Brain microvascular endothelial cell (primary cell): ENCODE measurements at regions not wholly inside any gene's neighbourhood (a gene's known extent, or its start where the extent isn't known, plus 50 kb on each side); places are given as distances from the start of the nearest gene placed in this dataset.

Experiments
- DNase-seq: peaks from one replicate; pipeline ENCODE4 v3.0.0-alpha.2; 2020
- H3K27ac ChIP-seq: fragments of 250-450 bp; sonication (Bioruptor Pico); 2 replicates; pipeline ENCODE4 v1.5.1; 2020; ENCODE audit warnings: mild to moderate bottlenecking, moderate library complexity
- H3K27me3 ChIP-seq: fragments of 250-450 bp; sonication (Bioruptor Pico); replicated peaks from 2 replicates; pipeline ENCODE4 v1.5.1; 2020; ENCODE audit warnings: mild to moderate bottlenecking
- H3K36me3 ChIP-seq: fragments of 250-450 bp; sonication (Bioruptor Pico); replicated peaks from 2 replicates; pipeline ENCODE4 v1.5.1; 2020; ENCODE audit warnings: mild to moderate bottlenecking
- H3K4me3 ChIP-seq: 2 replicates; pipeline ENCODE4 v1.5.1; 2011; ENCODE audit warnings: low read depth, mild to moderate bottlenecking, control low read depth, low read length, moderate library complexity
- CTCF ChIP-seq: IDR thresholded peaks from 2 replicates; pipeline ENCODE4 v1.5.1; 2011; ENCODE audit warnings: low read depth, mild to moderate bottlenecking, moderate library complexity, low read length, control low read depth, inconsistent platforms; ENCODE audit errors: missing control alignments
- in situ Hi-C: cut with HindIII; loops from 2 replicates; pipeline ENCODE4 v1.10.0; 2017; ENCODE audit warnings: low sequenced_read_pairs, low pct_ligation_motif_present

- Histone ChIP-seq H3K4me3 (no peak overlapping the region), H3K27me3 (no peaks in the 10 kb centered on the region), H3K36me3 (no peaks in the 10 kb centered on the region), H3K27ac (no peak overlapping the region)
- no peak for TF ChIP-seq CTCF
- no peak for DNase-seq
- in situ Hi-C loops: no loop called here
Measured at GRCh38 chr5:56515011-56515410, 281.9 kb upstream of the ANKRD55 start.

- Histone ChIP-seq H3K27me3 (no peaks in the 10 kb centered on the region), H3K27ac (no peak overlapping the region), H3K36me3 (no peaks in the 10 kb centered on the region), H3K4me3 (no peak overlapping the region)
- TF ChIP-seq CTCF: no peak
- in situ Hi-C loops: no loop called here
- no peak for DNase-seq
Measured at GRCh38 chr5:56514245-56514644, 281.1 kb upstream of the ANKRD55 start.

GRCh38 chr5:56513141-56513540 is 280.0 kb upstream of the ANKRD55 start:
- Histone ChIP-seq H3K4me3 (no peak overlapping the region), H3K27me3 (no peaks in the 10 kb centered on the region), H3K27ac (no peak overlapping the region), H3K36me3 (no peaks in the 10 kb centered on the region)
- TF ChIP-seq CTCF: no peak
- DNase-seq: no peak
- in situ Hi-C loops: no loop called here

- in situ Hi-C loops: no loop called here
- no peak for DNase-seq
- H3K27me3 ChIP-seq: no peaks in the 10 kb centered on the region
- no peaks in the 10 kb centered on the region for H3K36me3 ChIP-seq
- no peak overlapping the region for H3K27ac ChIP-seq
- no peak for TF ChIP-seq CTCF
- H3K4me3 ChIP-seq: no peak overlapping the region
Measured at GRCh38 chr5:56512313-56512996, 279.3 kb upstream of the ANKRD55 start.

GRCh38 chr5:56511326-56511841 is 278.3 kb upstream of the ANKRD55 start:
- no peak for DNase-seq
- Histone ChIP-seq H3K27ac (no peak overlapping the region), H3K27me3 (no peaks in the 10 kb centered on the region), H3K36me3 (no peaks in the 10 kb centered on the region), H3K4me3 (no peak overlapping the region)
- no peak for TF ChIP-seq CTCF
- in situ Hi-C loops: no loop called here

GRCh38 chr5:56508249-56508648 is 275.1 kb upstream of the ANKRD55 start:
- DNase-seq: no peak
- in situ Hi-C loops: no loop called here
- Histone ChIP-seq H3K27ac (no peak overlapping the region), H3K4me3 (no peak overlapping the region), H3K27me3 (no peaks in the 10 kb centered on the region), H3K36me3 (no peaks in the 10 kb centered on the region)
- no peak for TF ChIP-seq CTCF
